UCSD-AML1 (cell line): ENCODE measurements at regions not wholly inside any gene's neighbourhood (a gene's known extent, or its start where the extent isn't known, plus 50 kb on each side); places are given as distances from the start of the nearest gene placed in this dataset.

Source experiments
- DNase-seq: peaks from one replicate; lab custom pipeline; 2025; ENCODE audit not compliant: unreplicated experiment; lab: John Stamatoyannopoulos, UW

DNA sequence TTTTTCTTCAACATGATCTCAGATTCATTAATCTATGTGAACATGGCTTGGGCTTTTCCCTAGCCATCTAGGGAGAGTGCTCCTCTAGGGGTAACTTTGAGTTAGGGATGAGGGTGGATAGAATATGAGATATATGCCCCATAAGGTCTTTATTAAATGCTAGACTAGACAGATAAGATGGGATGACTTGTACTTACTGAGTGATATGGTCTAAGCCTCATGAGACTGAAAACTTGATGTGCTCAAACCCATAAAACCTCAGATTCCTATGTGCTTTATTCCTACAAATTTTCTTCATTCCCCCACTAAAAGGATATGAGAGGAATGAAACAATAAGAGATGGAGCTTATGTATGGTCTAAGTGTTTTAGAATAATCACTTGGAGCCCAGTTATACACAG, 386.6 kb downstream of the YTHDC2 start:
- DNase-seq = no peak

DNA sequence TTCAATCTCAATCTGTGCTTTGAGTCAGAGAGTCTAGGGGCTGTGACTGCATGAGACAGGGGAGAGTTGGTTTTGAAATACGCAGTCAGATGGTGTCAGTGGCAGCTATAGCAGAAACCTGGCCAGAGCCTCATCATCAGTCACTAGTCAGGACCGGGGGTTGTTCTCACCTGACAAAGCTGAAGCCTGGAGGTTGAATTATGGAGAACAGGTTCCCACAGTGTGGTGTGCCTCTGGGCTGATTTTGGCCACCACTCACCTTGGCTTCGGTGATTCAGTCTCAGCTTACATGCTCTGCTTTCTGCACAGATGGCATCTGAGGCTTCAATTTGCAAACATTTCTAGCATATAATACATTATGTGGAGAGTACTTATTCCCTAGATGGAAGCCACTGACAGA, 387.3 kb downstream of the YTHDC2 start:
- no peak for DNase-seq

DNA sequence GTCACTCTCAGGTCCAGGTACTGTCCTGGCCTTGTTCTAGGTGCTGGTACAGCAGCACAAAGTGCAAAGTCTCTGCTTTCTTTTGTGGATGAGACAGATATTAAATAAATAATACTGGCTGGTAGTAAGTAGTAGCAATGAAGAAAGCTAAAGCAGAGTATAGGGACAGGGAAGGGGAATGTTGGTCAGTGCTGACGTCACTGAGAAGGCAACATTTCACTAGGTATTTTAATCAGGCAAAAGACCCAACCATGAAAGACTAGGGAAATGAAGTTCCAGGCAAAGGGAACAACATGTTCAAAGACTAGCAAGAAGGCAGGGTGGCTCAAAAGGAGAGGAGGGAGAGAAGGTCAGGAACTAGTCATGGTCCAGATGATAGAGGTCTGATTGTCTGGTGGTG, 388.2 kb downstream of the YTHDC2 start:
- DNase-seq = no peak

DNA sequence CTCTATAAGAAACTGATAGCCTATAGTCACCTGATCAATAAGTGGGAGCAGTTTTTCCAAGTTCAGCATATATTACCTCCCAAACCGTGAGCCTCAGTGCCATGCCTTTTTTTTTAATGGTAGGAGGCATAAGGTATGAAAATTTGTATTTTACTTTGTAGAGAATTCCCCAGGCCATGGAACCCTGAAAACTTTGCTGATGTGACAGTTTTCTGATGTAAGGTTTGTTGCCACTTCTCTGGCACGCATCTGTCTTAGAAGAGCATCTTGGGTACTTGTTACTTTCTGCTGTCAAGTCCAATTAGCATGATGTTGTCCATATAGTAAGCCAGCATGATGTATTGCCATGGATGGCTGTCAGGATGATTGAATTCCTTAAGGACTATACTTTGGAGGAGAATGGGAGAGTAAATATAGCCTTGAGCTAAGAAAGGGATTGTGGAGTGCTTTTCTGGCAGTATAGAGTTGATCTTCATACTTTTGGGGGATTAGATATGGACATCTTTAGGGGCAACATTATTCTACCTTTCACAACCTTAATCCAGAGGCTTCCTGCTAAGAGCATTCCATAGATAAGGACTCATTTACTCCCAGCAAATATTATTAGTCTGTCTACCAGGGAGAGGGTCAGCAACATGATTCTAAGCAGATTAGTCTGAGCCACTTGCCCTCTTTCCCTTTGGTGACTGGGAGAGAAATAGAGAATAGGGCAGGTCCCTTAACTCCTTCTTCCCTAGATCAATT, 389.6 kb downstream of the YTHDC2 start:
- DNase-seq = no peak

DNA sequence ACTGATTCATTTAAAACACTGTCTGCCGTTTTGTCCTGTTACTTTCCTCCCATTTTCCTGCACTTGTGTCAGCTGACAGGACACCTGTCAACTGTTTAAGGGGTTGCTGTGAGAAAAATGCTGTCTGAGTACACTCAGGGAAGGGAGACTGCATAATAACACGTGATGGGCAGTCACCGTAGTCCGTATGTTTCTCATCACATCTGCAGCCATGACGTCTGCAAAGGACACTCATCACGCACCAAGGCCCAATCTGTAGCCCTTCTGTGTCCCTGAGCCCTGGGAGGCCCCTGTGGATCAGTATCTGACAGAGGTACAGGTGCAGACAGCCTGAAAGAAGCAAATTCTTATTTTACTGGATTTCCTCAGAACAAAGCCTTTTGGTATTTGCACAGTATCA, 396.3 kb downstream of the YTHDC2 start:
- DNase-seq = no peak

DNA sequence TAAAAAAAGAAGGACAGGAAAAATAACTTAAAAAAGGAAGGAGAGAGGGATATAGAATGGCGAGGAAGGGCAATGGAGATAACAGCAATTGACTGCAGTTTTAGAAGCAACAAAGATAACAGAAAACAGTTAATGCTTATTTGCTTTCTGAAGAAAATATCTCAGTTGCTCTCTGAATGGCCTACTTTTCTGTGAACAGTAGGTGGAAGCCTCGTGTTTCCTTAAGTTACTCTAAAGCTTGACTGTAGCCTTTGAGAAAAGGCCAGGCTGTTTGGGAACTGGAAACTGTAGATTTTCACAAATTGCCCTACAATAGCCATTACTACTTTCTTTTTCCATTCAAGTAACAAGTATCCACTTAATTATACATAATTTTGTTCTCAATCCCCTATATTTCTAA, 404.5 kb downstream of the YTHDC2 start:
- DNase-seq = no peak

DNA sequence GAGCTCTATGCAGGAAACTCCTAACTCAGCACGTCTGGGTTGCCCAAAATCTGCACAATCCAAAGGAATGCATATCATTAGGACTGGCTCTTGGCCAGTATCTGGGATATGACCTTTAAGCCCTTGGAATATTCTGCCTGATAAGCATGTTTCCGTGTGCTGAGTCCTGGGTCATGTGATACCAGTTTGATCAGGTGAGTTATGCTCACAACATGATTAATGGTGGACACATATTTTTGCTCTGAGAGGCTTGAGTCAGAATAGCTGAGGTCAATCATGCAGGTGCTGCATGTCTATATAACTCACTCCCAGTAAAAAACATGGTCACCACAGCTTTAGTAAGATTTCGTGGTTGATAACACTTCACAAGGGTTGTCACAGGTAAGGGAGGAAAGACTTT, 408.8 kb downstream of the YTHDC2 start:
- DNase-seq = no peak

DNA sequence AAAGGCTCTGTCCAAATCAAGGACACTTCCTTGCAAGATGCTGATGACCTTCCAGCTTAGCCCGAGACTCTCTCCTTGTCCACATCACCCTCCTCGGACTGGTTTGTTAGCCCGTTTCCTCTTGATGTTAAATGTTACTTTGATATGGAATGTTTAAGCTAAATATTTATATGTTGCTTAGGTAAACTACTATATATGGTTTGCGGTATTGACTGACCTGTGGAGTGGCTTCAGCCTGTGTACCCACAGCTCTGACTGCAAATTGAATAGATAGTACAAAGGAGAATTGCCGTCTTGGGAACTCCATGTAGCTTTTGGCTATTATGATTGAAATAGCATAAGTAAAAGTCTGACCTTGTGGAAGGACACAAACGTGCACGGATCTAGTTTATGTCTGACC, 422.0 kb downstream of the YTHDC2 start:
- no peak for DNase-seq

DNA sequence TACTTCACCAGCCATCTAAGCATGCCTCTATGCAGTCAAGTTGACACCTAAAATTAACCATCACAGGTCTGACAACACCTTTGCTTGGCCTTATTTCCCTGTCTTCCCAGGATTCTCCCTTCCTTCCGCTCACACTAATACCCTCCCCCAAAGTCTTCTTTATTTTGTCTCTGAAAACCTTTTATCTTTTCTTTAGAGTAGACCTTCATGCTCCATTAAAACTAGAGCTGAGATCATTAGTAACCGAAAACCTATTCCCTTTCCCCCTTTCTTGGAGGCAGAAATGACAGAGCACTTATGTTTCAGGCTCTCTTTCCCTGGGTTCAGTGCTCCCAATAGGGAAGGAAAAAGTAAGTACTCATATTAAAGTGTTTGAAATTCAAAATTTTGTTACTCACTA, 423.8 kb downstream of the YTHDC2 start:
- DNase-seq = no peak

DNA sequence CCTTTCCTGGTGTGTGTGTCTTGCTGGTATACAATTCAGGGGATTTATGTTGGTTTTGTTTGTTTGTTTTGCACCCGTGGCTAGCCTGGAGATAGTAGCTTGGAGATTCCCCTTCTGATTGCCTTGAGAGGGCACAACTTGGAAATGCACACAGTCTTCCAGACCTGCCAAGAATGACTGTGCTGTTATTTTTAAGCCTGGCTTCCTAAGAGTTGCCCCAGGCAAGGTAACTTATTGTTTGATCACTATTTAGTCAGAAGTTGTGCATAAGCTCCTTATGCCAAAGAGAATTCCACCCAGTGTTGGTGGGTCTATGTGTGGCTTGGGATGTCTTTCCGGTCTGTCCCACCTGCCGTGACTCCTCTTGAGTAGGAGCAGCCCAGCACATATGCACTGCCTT, 421.9 kb upstream of the KCNN2 start:
- no peak for DNase-seq

DNA sequence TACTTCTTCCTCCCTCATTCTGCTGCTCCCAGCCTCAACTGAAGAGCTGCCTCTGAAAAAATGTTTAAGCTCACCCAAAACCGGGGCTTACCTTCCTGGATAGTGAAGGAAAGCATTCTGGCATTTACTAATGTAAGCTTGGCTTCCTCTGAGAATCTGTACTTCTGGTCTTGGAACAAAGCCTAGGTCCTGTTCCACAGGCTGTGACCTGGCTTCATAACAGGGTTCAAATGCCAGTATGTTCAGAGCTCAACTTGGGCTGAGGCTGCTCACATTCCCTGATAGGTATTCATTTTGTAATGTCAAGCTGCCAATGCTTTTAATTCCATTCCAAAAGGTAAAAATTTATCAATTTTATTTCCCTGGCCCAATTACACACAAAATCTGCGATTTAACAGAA, 411.7 kb upstream of the KCNN2 start:
- no peak for DNase-seq

DNA sequence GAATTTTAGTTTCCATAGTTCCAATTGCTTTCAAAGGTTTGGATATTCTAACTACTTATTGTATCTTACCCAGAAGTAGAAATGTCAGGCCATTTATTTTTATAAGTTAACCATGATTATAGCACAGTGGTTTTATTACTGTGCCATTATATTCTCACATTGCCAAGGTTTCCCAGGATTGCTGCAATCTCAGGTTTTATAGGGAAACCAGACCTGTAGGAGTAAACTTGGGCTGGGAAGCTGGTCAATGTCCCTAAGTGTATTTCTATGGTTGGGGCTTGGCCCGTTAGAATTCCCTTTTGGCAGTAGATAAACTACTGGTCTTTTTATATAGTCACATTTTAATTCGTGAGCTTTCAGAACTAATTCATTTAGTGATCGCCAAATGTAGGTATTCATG, 396.6 kb upstream of the KCNN2 start:
- no peak for DNase-seq

DNA sequence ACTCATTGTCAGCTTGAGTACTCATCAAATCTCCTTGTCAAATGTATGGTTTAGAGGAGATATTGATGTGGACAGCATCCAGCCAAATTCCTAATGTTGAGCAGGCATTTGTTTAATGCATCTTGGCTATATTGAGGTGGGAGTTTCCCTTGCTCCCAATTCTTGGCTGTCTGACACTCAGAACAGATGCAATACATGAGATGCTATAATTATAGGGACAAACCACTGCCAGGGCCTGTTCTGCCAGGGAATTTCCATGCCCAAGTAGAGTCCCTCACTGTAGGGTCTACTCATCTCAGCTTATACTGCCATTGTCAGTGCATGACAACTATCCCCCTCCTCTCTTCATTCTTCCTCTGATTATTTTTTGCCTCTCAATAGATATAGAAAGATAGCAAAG, 392.0 kb upstream of the KCNN2 start:
- DNase-seq = no peak

DNA sequence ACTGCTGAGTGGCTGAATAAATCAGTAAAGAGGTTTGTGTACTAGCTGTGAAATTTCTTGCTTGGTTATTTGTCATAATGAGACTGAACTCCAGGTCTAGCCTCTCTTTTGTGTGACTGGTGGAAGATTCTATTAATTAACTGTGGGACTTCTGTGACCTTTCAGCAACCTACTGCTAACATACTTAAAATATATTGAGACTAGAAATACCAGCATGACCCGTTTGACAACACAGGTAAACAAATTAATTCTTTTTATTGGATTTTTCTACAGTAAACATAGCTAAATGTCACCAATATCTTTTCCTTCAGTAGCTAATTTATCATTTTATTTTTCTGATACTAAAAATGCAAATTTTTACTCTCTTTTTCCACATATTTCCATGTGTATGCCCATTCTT, 390.4 kb upstream of the KCNN2 start:
- no peak for DNase-seq

DNA sequence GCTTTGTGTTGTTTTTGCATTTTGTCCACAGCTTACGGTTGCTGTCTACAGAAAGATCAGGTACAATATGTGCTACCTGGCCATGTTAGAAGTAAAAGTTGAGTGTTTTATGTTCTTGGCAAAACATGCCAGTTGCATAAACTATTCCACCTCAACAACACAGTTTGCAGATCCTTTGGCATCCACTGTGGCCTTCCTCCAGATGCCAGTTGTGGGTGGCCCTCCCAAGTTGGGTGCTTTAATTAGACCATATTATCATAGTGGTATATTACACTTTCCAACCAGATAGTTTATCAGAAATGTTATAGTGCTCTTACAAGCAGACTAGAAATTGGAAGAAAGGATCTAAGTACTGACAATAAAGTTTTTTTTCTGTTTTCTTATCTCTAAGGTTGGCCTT, 386.9 kb upstream of the KCNN2 start:
- no peak for DNase-seq

DNA sequence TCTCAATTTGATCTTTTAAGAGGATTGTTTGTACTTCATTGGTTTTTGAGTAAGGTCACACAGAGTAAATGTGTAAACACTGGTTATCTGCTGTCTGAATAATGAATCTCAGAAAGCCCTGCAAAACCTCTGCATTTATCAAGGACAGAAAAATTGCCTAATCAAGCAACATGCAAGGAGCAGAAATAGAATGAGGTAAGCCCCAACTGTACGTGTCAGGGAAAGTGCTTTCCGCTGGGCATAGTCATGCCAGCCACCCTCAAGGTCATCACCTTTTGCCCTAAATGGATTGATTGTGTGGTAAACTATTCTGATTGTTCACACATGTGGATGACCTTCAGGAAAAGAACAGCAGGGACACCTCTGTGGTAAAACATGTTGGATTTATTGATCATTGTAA, 376.9 kb upstream of the KCNN2 start:
- DNase-seq = no peak

DNA sequence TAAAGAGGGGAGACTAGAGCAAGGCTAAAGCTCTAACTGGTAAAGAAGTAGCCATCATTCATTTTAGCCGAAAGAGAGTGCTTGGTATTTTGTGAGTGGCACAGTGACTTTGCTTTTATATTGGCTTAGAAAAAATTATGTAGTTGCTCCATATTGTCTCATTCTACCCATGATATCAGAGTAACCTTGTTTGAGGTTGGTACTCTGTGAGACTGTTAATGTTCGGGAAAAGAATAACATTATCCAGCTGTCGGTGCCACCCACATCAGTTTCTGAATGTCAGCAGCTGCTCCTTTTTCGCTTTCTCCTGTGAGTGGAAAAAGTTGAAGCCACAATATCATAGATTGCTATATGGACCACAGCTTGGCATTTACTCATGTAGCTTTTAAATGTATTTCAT, 376.4 kb upstream of the KCNN2 start:
- DNase-seq = no peak

DNA sequence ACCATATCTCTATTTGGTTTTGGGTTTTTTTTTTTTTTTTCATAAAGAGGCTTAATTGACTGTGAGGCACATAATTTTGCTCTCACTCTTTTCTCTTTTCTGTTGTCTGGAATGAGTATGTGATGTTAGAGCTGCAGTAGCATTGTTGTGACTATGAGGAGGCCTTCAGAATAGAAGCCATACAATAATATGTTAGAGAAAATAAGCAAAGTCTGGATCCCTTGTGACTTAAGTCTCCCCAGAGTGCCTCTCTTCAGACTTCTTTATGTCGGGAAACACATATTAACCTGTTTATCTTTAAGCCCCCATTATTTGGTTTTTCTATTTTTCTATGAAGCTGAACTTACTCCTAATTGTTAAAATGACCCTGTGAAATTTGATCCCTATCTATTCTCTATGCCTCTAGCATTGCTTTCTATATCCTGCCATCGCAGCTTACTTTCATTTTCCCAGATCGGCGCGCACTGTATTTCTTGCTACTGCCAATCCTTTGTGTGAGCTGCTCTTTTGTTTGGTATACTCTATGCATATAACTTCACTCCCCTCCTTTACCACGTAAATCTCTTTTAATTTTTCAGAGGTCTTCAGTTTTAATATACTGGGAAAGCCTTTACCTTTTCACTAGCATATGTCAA, 372.5 kb upstream of the KCNN2 start:
- DNase-seq = no peak

DNA sequence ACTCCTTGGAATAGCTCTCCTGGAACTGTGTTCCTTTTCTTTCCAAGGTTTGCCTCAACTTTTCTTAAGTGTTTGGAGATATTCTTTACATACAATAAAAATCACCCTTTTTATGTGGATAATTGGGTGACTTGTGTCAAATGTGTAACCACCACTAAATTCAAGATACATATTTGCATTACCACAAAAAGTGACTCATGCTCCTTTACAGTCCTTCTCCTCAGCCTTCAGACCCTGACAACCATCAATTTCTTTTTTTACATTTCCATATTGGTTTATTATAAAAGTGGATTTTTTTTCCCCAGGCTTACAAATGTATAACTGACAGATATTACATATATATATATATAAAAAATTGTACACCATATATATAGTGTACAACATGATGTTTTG, 372.0 kb upstream of the KCNN2 start:
- DNase-seq = no peak

DNA sequence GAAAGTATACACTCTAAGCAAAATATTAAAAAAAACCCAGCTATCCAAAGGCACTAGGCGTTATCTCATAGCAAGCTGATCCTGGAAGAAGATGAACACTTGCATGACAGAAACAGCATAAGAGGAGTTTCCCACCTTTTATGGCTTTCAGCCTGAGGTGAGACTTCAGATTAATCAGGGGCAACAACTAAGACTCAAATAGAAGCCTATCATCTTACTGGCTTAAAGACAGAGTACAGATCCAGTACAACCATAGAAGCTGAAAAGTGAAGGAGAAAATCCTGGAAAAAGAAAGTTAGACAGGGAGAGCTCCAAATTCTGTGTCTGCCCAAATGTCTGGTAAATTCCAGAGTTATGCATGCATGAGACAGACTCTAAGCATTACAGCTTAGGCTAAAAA, 360.8 kb upstream of the KCNN2 start:
- no peak for DNase-seq

DNA sequence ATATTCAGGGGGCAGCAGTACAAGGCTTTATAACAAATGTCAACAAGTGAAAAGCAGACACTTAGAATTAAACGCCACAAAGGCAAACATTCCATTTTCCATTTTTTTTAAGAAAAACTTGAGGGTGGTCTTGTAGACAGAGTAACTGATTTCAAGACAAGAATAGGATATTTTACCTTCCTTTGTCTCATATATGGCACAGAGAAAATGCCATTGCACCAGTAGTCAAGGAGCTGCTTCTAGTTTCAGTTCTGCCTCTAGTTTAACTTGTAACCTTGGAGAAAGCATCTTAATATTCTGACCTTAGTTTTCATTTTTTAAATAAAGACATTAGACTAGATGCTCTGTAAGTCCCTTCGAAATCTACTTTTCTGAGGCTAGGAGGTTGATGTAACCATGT, 355.3 kb upstream of the KCNN2 start:
- DNase-seq = no peak

DNA sequence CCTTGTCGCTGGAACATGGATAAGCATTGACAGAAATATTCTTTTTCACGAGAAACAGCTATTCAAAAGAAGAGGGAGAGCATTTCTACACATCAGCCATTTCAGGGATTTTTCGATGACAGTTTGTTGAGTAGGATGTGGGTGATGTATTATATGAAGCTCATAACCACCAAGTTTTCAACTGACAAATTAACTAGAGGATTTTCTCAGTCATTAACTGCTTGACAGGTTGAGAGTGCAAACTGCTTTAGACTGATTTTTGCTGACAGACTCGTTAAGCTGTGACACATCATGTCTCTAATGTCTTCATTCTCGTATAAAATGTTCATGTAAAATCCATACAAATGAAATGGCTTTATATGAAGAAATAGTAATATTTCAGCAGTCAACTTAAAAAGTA, 354.2 kb upstream of the KCNN2 start:
- no peak for DNase-seq

DNA sequence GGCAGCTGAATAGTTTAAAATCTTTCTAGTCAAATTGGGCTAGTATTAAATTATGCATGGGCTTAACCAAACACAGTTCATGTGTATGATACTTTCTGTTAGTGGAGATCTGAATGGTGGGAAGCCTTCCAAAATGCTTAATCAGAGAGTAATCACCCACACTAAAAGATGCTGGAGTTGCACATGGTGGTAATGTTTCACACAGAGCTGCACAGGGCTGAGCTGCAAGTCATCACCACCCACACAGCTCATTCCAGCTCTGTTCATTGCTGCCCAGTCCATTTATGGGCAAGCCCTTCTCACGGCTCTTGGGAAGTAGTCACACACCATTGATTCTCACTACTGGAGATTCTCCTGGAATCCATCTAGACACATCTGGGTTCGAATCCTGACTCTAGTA, 351.5 kb upstream of the KCNN2 start:
- no peak for DNase-seq
